ENCODE measurements at regions not wholly inside any gene's neighbourhood (a gene's known extent, or its start where the extent isn't known, plus 50 kb on each side); places are given as distances from the start of the nearest gene placed in this dataset.

DNA sequence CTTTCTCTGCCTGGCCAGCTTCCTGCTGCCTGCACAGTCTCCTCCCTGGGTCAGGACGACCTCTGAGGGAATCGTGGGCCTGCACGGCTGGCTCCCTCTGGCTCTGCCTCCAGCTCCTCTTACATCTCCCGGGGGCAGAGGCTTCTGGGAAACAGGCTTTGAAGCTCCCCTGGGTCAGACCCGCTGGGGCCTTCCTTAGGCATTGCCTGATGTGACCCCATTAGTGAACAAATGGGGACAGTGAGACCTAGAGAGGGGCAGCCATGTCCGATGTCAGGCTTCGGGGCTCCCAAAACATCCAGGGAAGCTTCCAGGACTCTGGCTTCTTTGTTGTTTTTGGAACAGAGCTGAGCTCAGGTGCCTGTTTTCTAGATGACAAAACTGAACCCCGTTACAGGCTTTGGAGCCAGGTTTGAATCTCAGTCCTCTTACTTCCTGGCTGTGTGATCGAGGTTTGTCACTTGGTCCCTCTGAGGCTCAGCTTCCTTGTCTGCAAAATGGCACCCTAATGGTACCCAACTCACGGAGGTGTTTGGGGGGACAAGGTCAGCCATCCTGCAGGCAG is 94.3 kb downstream of the CEBPB start:
- TF ChIP-seq, protein P1, sequence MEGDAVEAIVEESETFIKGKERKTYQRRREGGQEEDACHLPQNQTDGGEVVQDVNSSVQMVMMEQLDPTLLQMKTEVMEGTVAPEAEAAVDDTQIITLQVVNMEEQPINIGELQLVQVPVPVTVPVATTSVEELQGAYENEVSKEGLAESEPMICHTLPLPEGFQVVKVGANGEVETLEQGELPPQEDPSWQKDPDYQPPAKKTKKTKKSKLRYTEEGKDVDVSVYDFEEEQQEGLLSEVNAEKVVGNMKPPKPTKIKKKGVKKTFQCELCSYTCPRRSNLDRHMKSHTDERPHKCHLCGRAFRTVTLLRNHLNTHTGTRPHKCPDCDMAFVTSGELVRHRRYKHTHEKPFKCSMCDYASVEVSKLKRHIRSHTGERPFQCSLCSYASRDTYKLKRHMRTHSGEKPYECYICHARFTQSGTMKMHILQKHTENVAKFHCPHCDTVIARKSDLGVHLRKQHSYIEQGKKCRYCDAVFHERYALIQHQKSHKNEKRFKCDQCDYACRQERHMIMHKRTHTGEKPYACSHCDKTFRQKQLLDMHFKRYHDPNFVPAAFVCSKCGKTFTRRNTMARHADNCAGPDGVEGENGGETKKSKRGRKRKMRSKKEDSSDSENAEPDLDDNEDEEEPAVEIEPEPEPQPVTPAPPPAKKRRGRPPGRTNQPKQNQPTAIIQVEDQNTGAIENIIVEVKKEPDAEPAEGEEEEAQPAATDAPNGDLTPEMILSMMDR (conservative IDR thresholded peaks at IDR 0.05) = no peak
- TF ChIP-seq ZFX (IDR thresholded peaks at IDR 0.05) = no peak
